NCI-H1092 (cell line): ENCODE measurements at regions not wholly inside any gene's neighbourhood (a gene's known extent, or its start where the extent isn't known, plus 50 kb on each side); places are given as distances from the start of the nearest gene placed in this dataset.
"Not testable (repeated sequence)": the region's sequence is repeated elsewhere in the genome, so short reads cannot be mapped to it uniquely, and the experiment has no call there.

Experiments used
- DNase-seq: peaks from one replicate; lab custom pipeline; 2025; lab: John Stamatoyannopoulos, UW

GRCh38 chr11:96520939-96521338, 131.1 kb downstream of the JRKL start:
- no peak for DNase-seq

GRCh38 chr11:96523656-96524055, 133.8 kb downstream of the JRKL start:
- DNase-seq: no peak

DNA sequence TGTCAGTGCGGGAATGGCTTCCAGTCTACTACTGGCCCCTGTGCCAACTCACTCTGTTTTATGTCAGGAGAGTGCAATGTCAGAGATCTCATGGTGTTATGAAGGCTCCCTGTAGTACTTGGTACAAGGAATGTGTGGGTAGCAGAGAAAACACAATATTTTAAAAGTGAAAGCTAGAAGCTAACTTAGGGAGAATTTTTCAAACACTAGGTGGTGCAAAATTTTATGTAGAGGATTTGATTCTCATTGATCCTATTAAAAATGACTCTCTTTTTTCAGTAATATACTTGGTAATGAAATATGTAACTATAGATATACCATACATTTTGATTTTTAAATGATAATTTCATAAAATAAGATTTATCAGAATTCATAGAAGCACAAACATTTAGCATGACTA, 134.7 kb downstream of the JRKL start:
- no peak for DNase-seq

- no peak for DNase-seq
Observed at GRCh38 chr11:96530473-96530872, 140.7 kb downstream of the JRKL start.

GRCh38 chr11:96538104-96538503, 148.3 kb downstream of the JRKL start:
- DNase-seq: no peak

DNA sequence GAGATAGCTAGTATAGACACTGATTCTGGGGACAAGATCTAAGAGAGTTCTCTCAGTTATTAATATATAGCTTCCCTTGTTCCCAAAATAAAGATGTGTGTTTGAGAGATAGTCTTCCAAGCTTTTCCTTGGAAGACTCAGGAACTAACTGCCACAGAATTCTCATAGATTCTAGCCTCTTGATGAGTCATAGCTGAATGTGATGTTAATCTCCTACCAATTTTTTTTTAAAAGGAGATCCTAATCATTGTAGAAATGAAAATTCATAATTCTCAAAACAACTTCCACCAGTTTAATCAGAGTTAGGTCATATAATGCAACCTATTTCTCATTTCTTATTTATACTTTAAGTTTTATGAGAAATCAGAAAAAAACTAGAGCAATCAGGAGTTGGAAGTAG, 148.8 kb downstream of the JRKL start:
- no peak for DNase-seq

GRCh38 chr11:96540875-96541274, 151.1 kb downstream of the JRKL start:
- no peak for DNase-seq

GRCh38 chr11:96543177-96543576, 153.4 kb downstream of the JRKL start:
- no peak for DNase-seq

DNA sequence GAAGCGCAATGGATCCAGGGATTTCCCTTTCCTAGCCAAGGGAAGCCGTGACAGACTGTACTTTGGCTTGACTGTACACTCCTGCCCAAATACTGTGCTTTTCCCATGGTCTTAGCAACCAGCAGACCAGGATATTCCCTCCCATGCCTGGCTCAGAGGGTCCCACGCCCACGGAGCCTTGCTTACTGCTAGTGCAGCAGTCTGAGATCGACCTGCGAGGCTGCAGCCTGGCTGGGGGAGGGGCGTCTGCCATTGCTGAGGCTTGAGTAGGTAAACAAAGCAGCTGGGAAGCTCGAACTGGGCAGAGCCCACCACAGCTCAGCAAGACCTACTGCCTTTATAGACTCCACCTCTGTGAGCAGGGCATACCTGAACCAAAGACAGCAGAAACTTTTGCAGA, 155.4 kb downstream of the JRKL start:
- not testable (repeated sequence) for DNase-seq

DNA sequence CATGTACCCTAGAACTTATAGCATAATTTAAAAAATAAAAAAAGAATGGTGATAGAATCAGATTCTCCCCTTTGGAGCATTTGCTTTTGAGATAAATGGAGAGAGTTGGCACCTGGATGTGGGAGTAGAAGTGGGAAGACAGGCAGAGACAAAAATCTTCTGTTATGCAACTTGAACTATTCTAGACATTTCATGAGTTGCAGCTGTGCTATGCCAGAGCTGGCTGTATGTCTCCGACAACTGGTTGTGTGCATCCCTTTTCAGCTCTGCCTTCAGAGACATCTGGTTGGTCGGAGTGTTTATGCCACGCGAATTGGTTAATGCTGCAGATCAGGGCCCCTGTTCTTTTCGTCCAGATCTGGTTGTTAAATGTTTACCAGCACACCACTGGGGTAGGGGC, 161.3 kb downstream of the JRKL start:
- DNase-seq: no peak

DNA sequence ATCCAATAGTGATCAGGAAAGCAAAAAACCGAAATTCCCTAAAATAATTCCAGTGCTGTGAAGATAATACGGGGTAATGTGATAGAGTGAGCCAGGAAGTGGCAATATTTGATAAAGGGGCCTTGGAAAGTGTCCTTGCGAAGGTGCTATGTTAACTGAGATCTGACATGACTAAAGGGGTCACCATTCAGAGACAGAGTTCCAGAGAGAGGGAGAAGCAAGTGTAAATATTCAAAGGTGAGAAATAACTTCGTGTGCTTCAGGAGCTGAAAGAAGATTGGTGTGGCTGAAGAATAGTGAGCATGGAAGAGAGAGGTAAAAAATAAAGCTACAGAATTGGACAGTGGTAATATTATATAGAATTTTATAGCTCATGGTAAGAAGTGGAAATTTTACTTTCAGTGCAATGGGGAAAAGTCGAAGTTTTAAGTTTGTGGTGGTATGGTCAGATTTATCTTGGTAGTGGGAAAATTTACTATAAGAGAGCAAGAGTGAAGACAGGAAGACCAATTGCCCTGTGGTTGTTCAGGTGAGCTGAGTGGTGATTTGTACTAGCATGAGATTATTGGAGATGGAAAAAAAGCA, 164.5 kb downstream of the JRKL start:
- DNase-seq: no peak

DNA sequence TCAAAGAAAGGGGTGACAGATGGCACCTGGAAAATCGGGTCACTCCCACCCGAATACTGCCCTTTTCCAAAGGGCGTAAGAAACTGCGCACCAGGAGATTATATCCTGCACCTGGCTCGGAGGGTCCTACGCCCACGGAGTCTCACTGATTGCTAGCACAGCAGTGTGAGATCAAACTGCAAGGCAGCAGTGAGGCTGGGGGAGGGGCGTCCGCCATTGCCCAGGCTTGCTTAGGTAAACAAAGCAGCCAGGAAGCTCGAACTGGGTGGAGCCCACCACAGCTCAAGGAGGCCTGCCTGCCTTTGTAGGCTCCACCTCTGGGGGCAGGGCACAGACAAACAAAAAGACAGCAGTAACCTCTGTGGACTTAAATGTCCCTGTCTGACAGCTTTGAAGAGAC, 166.0 kb downstream of the JRKL start:
- DNase-seq: not testable (repeated sequence)

DNA sequence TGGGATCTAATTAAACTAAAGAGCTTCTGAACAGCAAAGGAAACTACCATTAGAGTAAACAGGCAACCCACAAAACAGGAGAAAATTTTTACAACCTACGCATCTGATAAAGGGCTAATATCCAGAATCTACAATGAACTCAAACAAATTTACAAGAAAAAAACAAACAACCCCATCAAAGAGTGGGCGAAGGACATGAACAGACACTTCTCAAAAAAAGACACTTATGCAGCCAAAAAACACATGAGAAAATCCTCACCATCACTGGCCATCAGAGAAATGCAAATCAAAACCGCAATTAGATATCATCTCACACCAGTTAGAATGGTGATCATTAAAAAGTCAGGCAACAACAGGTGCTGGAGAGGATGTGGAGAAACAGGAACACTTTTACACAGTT, 170.9 kb downstream of the JRKL start:
- not testable (repeated sequence) for DNase-seq

- DNase-seq: no peak
Observed at GRCh38 chr11:96567176-96567575, 177.4 kb downstream of the JRKL start.

DNA sequence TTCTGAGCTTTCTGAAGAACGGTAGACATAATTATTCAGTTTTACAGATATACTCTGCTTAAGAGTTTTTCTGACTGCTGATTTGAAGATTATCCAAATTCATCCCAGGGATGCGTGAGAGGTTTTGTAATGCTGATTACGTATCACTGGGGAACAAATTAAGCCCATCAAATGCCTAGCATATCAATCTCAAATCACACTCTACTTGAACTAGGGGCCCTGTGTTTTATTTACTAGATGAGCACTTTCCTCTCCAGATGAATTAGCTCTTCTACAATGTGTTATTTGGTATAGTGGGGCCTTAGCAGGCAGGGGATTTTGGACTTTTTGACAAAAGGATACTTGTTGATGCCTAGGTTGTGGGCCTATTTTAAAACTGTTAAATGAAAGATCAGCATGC, 177.9 kb downstream of the JRKL start:
- no peak for DNase-seq

- DNase-seq: no peak
Observed at GRCh38 chr11:96576383-96576782, 186.6 kb downstream of the JRKL start.

- DNase-seq: no peak
Observed at GRCh38 chr11:96578379-96578778, 188.6 kb downstream of the JRKL start.

DNA sequence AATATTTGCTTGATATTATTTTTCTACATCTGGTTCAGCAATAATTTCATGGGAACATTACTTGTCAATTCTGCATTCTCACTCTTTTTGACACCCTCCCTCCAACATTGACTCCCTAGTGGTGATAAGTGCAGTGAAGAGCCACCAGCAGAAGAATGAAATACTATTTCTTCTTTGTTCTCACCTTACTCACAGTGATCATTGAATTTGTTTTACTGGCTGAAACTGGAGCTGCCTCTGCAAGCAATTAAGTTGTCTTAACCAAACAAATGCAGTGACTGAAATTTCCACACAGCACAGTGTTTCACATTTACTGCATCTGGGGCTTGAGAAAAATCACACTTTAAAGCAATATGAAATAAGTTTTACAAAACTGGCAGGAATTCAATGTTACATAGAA, 189.8 kb downstream of the JRKL start:
- no peak for DNase-seq

DNA sequence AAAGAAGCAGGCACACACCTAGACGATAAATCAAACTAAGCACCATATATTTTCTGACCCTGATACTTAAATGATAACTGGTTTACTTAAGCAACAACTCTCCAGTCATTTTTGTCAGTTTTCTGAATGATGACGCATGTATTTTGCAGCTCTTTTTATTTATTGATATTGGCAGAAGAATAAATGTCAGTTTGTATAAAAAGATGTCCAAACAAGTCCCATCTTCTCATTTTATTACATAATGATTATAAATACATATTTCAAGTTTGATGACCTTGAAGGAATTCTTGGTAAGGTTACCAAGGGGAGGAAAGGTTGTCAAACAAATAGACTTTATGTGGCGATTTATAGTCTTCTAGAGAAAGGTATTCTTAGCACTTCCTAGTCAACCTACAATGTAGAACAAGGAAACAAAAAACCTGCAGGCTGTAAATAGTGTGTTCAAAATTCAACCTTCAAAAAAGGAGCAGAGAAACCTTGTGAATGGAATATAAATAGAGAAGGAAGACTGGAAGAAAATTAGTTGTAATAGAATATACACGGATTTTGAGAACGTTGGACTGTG, 190.7 kb downstream of the JRKL start:
- no peak for DNase-seq

- not testable (repeated sequence) for DNase-seq
Observed at GRCh38 chr11:96585944-96586880, 196.4 kb downstream of the JRKL start.

- DNase-seq: not testable (repeated sequence)
Observed at GRCh38 chr11:96588793-96589192, 199.0 kb downstream of the JRKL start.

DNA sequence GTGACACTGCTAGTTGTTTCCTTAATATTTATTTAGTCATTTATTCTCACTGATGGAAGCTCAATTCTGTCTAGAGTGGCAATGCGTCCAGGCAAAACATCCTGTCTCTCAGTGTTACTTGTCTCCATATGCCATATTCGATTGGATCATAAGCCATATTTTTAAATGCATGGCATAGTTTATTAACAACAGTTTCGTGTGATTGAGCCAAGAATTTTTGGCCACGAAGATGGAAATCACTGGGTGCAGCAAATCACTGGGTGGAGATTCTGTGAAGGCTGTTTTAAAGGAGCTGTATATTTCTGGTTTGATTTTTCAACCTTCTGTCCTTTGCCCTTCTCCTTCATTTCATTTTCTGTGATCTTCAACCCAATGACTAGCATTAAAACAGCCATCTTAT, 205.2 kb downstream of the JRKL start:
- no peak for DNase-seq

DNA sequence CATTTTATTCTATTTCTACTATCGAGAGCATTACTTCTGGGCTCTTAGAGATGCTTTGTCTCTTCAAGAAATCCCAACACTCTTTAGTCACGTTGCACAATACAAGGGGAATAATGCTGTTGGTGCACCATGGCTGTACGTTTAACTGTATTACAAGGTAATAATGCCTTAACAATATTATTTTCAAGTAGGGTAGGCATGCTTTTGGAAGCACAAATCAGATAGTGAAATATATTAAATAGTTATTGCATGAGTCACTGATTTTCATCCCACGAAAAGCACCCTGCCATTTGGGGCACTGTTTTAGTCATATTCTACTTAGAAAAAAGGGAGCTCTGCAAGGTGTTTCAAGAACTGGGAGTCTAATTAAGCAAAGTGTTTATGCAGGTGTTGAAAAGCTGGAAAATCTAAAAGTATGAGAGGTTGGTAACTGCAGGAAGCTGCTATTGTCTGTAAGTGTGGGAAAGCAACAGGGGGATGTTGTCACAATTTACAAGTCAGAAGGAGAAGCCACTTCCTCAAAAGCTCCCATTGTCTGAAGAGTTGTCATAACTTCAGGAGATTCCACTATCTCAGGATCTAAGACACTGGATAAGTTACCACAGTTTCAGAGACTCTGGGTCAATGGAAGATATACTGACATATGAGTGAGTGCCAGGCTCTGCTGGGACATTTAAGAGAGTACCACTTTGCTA, 218.2 kb downstream of the JRKL start:
- DNase-seq: no peak
